GM19328 (cell line): ENCODE measurements at regions not wholly inside any gene's neighbourhood (a gene's known extent, or its start where the extent isn't known, plus 50 kb on each side); places are given as distances from the start of the nearest gene placed in this dataset.

Source experiments
- ATAC-seq: cut with Tn5 transposase; IDR thresholded peaks from one replicate; pipeline ENCODE4 v1.9.1; 2021; ENCODE audit warnings: mild to moderate bottlenecking, moderate library complexity; ENCODE audit not compliant: unreplicated experiment

DNA sequence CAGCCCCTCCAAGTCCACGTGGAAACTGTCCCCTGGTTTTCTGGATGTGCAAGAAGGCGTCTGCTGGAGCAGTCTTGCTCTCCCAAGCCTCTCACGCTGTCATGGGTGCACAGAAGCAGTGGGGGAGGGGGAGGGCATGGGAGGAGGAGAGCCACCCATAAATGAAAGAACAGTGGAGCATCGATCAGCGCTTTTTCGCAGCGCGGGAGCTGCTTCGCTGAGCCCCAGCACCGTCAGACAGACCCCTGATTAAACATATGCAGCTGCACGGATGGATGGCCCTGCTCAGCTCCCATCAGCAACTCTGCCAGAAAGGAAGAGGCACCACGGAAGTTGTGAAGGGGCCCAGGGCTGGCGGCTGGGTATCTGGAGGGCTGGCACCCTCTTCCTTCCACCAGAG is 264.9 kb downstream of the UQCRFS1 start:
- ATAC-seq = no peak

- no peak for ATAC-seq
Observed at GRCh38 chr19:28943651-28944050, 269.3 kb downstream of the UQCRFS1 start.

- no peak for ATAC-seq
Observed at GRCh38 chr19:28941833-28942232, 271.1 kb downstream of the UQCRFS1 start.

GRCh38 chr19:28940751-28941500 is 272.0 kb downstream of the UQCRFS1 start:
- no peak for ATAC-seq

DNA sequence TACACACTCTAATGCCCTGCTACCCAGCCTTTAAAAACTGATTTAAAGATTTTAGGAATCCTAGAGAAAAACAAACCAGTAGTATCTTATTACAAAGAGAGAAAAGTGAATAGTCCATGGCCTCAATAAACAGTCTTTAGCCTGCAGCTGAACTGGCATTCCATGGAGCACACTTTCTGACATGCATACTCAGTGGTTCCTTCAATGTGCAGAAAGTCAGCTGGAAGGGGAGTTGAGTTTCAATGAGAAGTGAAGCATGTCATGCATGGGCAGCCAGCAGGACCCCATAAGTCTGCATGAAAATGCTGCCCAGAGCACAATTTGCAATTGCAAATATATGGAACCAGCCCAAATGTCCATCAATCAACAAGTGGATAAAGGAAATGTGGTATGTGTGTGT is 273.7 kb downstream of the UQCRFS1 start:
- ATAC-seq = no peak

DNA sequence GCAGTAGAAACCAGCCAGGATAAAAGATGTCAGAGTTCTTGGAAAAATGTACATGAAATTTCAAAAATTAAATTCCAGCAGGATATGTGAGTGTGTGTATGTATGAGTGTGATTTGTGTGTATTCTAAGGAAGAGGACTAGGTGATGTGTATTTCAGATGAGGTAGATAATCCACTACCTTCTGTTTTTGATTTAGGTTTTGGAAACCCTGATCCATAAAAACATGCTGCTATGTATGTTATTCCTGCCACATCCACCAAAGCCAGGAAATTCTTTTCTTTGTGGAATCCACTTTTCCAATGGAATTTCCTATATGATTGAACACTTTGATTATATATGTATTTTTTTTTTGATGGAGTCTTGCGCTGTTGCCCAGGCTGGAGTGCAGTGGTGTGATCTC is 276.9 kb downstream of the UQCRFS1 start:
- no peak for ATAC-seq

- ATAC-seq = no peak
Observed at GRCh38 chr19:28934631-28935030, 278.3 kb downstream of the UQCRFS1 start.

DNA sequence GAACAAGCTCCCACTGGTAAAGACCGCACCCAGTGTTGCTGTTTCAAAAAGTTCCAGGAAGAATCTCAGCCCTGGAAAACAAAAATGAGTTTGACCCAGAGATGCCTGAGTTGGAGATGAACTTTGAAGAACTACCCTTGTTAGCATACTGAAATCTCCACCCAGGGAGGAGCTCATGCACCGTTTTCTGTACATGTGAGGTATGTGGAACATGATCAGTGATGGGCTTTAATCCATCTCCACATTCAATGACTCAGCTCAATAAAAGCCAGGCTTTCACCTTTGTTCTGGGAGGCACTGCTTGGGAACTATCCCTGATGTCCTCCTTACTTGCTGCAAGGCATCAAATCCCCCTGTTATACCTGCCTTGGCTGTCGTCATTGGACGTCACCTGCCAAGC is 279.9 kb downstream of the UQCRFS1 start:
- ATAC-seq = no peak

DNA sequence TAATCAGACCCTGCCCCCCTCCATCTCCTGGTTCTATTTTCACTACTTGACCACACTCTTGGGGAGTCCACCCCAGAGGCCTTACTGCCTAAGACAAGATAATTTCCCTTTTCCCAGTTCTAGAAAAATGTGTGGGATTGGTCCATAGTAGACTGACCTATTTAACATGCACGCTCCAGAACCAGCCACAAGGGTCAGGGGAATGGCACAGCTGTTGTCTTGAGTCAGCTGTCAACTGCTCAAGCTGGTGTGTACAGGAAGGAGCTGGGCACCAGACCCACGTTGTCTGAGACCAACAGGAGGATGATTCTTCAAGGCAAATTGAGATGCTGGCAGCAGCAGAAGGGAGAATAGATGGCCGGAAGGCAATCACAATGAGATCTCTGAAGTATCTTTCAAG is 280.5 kb downstream of the UQCRFS1 start:
- no peak for ATAC-seq

DNA sequence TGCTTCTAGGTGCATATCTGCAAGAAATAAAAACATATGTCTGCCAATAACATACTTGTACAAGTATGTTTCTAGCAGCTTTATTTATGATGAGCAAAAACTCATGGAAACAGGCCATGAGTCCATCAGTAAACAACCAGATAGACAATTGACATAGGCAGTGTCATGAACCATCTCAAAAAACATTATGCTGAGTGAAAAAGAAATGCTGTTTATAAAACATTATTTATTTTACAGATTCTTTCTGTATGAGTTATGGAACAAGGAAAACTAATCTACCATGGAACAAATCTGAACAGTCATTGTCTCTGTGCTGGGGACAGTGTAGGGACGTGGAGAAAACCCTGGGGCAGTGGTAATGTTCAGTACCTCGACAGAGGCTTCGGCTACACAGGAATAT is 283.9 kb downstream of the UQCRFS1 start:
- no peak for ATAC-seq

DNA sequence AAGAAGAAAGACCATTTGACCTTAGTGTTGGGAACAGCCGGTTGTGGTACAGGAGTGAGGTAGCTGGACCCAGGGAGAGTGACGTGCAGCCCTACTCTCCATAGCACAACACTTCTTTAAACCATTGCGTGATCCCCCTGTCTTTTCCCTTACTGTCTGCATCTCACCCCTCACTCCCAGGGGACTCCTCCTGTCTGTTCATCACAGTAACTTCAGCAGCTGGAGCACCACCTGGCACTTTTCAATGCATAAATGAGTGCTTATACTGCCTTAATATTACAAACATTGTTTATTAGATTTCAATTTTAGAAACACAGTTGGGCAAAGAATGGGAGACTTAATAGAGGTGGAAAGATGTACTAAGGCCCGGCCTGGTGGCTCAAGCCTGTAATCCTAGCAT is 285.5 kb downstream of the UQCRFS1 start:
- ATAC-seq = no peak

GRCh38 chr19:28920269-28921066 is 292.5 kb downstream of the UQCRFS1 start:
- no peak for ATAC-seq

DNA sequence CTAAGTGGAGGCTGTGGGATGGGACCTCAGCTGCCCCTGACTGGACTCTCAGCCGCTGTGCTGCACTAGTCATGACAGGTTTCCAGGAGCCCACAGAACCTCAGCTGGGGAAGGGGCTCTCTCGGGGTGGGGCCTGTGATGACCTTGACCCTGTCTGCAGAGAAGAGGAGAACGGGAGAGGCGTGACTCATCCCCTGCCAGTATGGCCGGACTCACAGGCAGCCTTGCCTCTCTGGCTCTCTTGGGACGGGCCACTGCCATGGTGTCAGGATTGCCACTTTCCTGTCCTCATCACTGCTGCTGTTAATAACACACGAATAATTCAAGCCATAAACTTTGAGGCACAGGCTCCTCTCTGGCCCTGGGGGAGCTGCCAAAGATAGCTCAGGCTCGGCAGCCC is 295.3 kb downstream of the UQCRFS1 start:
- ATAC-seq = no peak

GRCh38 chr19:28915737-28916460 is 297.1 kb downstream of the UQCRFS1 start:
- no peak for ATAC-seq

GRCh38 chr19:28915202-28915601 is 297.7 kb downstream of the UQCRFS1 start:
- ATAC-seq = no peak

GRCh38 chr19:28914173-28914572 is 298.8 kb downstream of the UQCRFS1 start:
- ATAC-seq = no peak

DNA sequence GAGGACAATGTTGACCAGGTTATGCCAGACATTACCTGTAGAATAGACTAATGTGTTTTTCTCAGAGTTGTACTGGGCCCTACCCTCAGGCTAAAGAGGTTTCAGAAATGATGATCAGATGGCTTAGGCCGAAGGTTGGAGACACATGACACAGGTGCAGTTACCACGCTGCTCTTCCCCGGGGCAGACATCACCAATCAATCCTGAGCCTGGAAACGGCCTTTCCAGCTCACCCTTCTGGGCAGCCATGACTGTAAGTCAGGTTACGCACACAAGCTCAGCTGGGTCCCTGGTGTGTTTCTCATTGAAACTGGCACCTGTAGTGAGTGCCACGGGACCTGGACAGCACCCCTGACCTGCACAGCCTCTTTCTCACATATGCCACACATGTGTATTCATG is 299.3 kb downstream of the UQCRFS1 start:
- ATAC-seq = no peak

- no peak for ATAC-seq
Observed at GRCh38 chr19:28908941-28909340, 304.0 kb downstream of the UQCRFS1 start.

GRCh38 chr19:28907534-28907933 is 305.4 kb downstream of the UQCRFS1 start:
- no peak for ATAC-seq

GRCh38 chr19:28905996-28906395 is 307.0 kb downstream of the UQCRFS1 start:
- ATAC-seq = no peak

GRCh38 chr19:28899703-28900102 is 313.2 kb downstream of the UQCRFS1 start:
- ATAC-seq = no peak

DNA sequence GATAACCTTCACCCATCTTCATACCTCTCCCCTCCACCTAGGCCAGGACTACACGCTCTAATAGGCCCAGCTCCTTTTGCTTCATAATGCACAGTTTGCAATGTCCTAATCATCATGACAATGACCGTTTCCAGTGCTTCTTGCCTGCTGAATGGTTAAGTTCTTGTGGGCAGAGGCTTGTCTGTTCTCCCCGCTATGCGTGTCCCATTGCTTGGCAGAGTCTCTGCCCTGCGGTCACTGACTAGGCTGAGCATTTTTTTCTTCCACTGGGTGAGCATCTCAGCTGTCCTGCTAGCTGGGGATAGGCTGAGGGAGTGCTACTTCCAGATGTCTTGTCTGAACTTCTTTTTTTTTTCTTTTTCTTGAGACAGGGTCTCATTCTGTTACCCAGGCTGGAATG is 314.7 kb downstream of the UQCRFS1 start:
- no peak for ATAC-seq
